DOHH2 (cell line): ENCODE measurements at regions not wholly inside any gene's neighbourhood (a gene's known extent, or its start where the extent isn't known, plus 50 kb on each side); places are given as distances from the start of the nearest gene placed in this dataset.

ENCODE experiments used
- H3F3A ChIP-seq: fragments of 200-600 bp; sonication (generic), shearing (Covaris generic); 2 replicates; pipeline ENCODE4 v1.6.0; 2016; ENCODE audit warnings: antibody characterized with exemption, mild to moderate bottlenecking; ENCODE audit not compliant: control insufficient read depth, insufficient read depth
- H3K27ac ChIP-seq: fragments of 200-600 bp; sonication (generic); 2 replicates; pipeline ENCODE4 v1.5.1; 2014; ENCODE audit warnings: low read depth, mild to moderate bottlenecking, low read length, moderate library complexity
- H3K27me3 ChIP-seq: fragments of 200-600 bp; sonication (generic); 2 replicates; pipeline ENCODE4 v1.6.1; 2014; ENCODE audit warnings: mild to moderate bottlenecking, low read length, mixed read lengths; ENCODE audit not compliant: control insufficient read depth
- H3K36me3 ChIP-seq: fragments of 200-600 bp; sonication (generic); 2 replicates; pipeline ENCODE4 v1.6.1; 2014; ENCODE audit warnings: mild to moderate bottlenecking, low read length, moderate library complexity, mixed read lengths; ENCODE audit not compliant: control insufficient read depth
- H3K4me1 ChIP-seq: fragments of 200-600 bp; sonication (generic); 2 replicates; pipeline ENCODE4 v1.6.1; 2014; ENCODE audit warnings: mild to moderate bottlenecking, low read length, mixed read lengths; ENCODE audit not compliant: control insufficient read depth
- H3K4me2 ChIP-seq: fragments of 200-600 bp; sonication (generic); 2 replicates; pipeline ENCODE4 v1.6.0; 2014; ENCODE audit warnings: mild to moderate bottlenecking, low read length, moderate library complexity
- H3K4me3 ChIP-seq: fragments of 200-600 bp; sonication (generic); 2 replicates; pipeline ENCODE4 v1.5.1; 2014; ENCODE audit warnings: mild to moderate bottlenecking, low read length, mixed read lengths
- H3K79me2 ChIP-seq: fragments of 200-600 bp; sonication (generic); 2 replicates; pipeline ENCODE4 v1.6.1; 2014; ENCODE audit warnings: mild to moderate bottlenecking, low read length, mixed read lengths; ENCODE audit not compliant: control insufficient read depth
- H3K9me2 ChIP-seq: fragments of 200-600 bp; sonication (generic); replicated peaks from 2 replicates; pipeline ENCODE4 v1.6.1; 2014; ENCODE audit warnings: mild to moderate bottlenecking, low read length, mixed read lengths; ENCODE audit not compliant: control insufficient read depth
- H3K9me3 ChIP-seq: fragments of 200-600 bp; sonication (generic); 2 replicates; pipeline ENCODE4 v1.6.1; 2014; ENCODE audit warnings: antibody characterized with exemption, low read length, mixed read lengths; ENCODE audit not compliant: control insufficient read depth, insufficient read depth
- H4K20me1 ChIP-seq: fragments of 200-600 bp; sonication (generic); 2 replicates; pipeline ENCODE4 v1.6.0; 2014; ENCODE audit warnings: low read depth, mild to moderate bottlenecking, antibody characterized with exemption, low read length, moderate library complexity; ENCODE audit not compliant: control insufficient read depth, insufficient read depth
- CTCF ChIP-seq: fragments of 200-600 bp; sonication (generic); IDR thresholded peaks from one replicate; pipeline ENCODE4 v1.5.1; 2014; ENCODE audit warnings: antibody characterized with exemption, mild to moderate bottlenecking, low read depth, low read length; ENCODE audit not compliant: poor library complexity, severe bottlenecking
- EZH2phosphoT487 ChIP-seq: fragments of 200-600 bp; sonication (generic); IDR thresholded peaks from 2 replicates; pipeline ENCODE4 v1.6.1; 2017; ENCODE audit warnings: borderline replicate concordance, mild to moderate bottlenecking, antibody characterized with exemption, low read length, moderate library complexity, mixed read lengths

GRCh38 chr10:43715334-43715733 is 66.7 kb upstream of the ZNF32 start:
- no peak overlapping the region for H3K4me3 ChIP-seq
- H3K36me3 ChIP-seq = no peaks in the 10 kb centered on the region
- no peak overlapping the region for H3K4me2 ChIP-seq
- H3F3A ChIP-seq = no peaks in the 10 kb centered on the region
- no peaks in the 10 kb centered on the region for H3K27me3 ChIP-seq
- H3K4me1 ChIP-seq = no peaks in the 10 kb centered on the region
- no peaks in the 10 kb centered on the region for H3K79me2 ChIP-seq
- no peak overlapping the region for H3K27ac ChIP-seq
- no peaks in the 10 kb centered on the region for H3K9me2 ChIP-seq
- no peaks in the 10 kb centered on the region for H3K9me3 ChIP-seq
- TF ChIP-seq EZH2phosphoT487 = no peak
- no peak for TF ChIP-seq CTCF
- no peaks in the 10 kb centered on the region for H4K20me1 ChIP-seq

GRCh38 chr10:43712821-43713584 is 64.3 kb upstream of the ZNF32 start:
- no peak overlapping the region for H3K27ac ChIP-seq
- H3K27me3 ChIP-seq = no peaks in the 10 kb centered on the region
- no peak overlapping the region for H3K4me2 ChIP-seq
- H3K79me2 ChIP-seq = no peaks in the 10 kb centered on the region
- H3K4me3 ChIP-seq = no peak overlapping the region
- no peaks in the 10 kb centered on the region for H3K9me3 ChIP-seq
- no peaks in the 10 kb centered on the region for H3K36me3 ChIP-seq
- no peaks in the 10 kb centered on the region for H3K4me1 ChIP-seq
- no peaks in the 10 kb centered on the region for H3K9me2 ChIP-seq
- no peaks in the 10 kb centered on the region for H4K20me1 ChIP-seq
- TF ChIP-seq EZH2phosphoT487 (no peak), CTCF (no peak)
- H3F3A ChIP-seq = no peaks in the 10 kb centered on the region

GRCh38 chr10:43710772-43711471 is 62.2 kb upstream of the ZNF32 start:
- no peaks in the 10 kb centered on the region for H3K27me3 ChIP-seq
- H4K20me1 ChIP-seq = no peaks in the 10 kb centered on the region
- H3K4me3 ChIP-seq = no peak overlapping the region
- H3K79me2 ChIP-seq = no peaks in the 10 kb centered on the region
- H3K4me1 ChIP-seq = no peaks in the 10 kb centered on the region
- no peak overlapping the region for H3K4me2 ChIP-seq
- H3K9me3 ChIP-seq = no peaks in the 10 kb centered on the region
- no peaks in the 10 kb centered on the region for H3K36me3 ChIP-seq
- H3K27ac ChIP-seq = no peak overlapping the region
- no peak for TF ChIP-seq EZH2phosphoT487
- no peak for TF ChIP-seq CTCF
- H3F3A ChIP-seq = no peaks in the 10 kb centered on the region
- no peaks in the 10 kb centered on the region for H3K9me2 ChIP-seq
